WTC11 (cell line): ENCODE measurements at regions not wholly inside any gene's neighbourhood (a gene's known extent, or its start where the extent isn't known, plus 50 kb on each side); places are given as distances from the start of the nearest gene placed in this dataset.

Experiments
- AFF4 ChIP-seq: sonication (generic); formaldehyde crosslinking; IDR thresholded peaks from 2 replicates; pipeline ENCODE4 v1.8.1; 2023; ENCODE audit warnings: mild to moderate bottlenecking, missing genetic modification reagents, borderline replicate concordance
- CREM ChIP-seq: sonication (generic); formaldehyde crosslinking; IDR thresholded peaks from 2 replicates; pipeline ENCODE4 v1.8.1; 2022; ENCODE audit warnings: mild to moderate bottlenecking, missing genetic modification reagents, moderate library complexity
- MLX ChIP-seq: sonication (generic); formaldehyde crosslinking; IDR thresholded peaks from 2 replicates; pipeline ENCODE4 v1.8.1; 2023; ENCODE audit warnings: mild to moderate bottlenecking, missing genetic modification reagents, moderate library complexity
- PRRX2 ChIP-seq: fragments of 250-450 bp; sonication (Bioruptor Pico); IDR thresholded peaks from 2 replicates; pipeline ENCODE4 v1.8.0; 2021; ENCODE audit warnings: mild to moderate bottlenecking
- SP1 ChIP-seq: sonication (generic); formaldehyde crosslinking; conservative IDR thresholded peaks from 2 replicates; pipeline ENCODE4 v1.8.1; 2022; ENCODE audit warnings: missing genetic modification reagents
- ZBTB21 ChIP-seq: sonication (generic); formaldehyde crosslinking; IDR thresholded peaks from 2 replicates; pipeline ENCODE4 v1.8.1; 2023; ENCODE audit warnings: mild to moderate bottlenecking, missing genetic modification reagents, borderline replicate concordance
- TF ChIP-seq, protein P1 (sequence below): fragments of 200-600 bp; IDR thresholded peaks from 2 replicates; pipeline ENCODE4 v1.8.0; 2022; ENCODE audit warnings: antibody characterized with exemption
- TF ChIP-seq, protein P2 (sequence below): sonication (generic); formaldehyde crosslinking; IDR thresholded peaks from 2 replicates; pipeline ENCODE4 v1.8.0; 2022; ENCODE audit warnings: mild to moderate bottlenecking, missing genetic modification reagents

DNA sequence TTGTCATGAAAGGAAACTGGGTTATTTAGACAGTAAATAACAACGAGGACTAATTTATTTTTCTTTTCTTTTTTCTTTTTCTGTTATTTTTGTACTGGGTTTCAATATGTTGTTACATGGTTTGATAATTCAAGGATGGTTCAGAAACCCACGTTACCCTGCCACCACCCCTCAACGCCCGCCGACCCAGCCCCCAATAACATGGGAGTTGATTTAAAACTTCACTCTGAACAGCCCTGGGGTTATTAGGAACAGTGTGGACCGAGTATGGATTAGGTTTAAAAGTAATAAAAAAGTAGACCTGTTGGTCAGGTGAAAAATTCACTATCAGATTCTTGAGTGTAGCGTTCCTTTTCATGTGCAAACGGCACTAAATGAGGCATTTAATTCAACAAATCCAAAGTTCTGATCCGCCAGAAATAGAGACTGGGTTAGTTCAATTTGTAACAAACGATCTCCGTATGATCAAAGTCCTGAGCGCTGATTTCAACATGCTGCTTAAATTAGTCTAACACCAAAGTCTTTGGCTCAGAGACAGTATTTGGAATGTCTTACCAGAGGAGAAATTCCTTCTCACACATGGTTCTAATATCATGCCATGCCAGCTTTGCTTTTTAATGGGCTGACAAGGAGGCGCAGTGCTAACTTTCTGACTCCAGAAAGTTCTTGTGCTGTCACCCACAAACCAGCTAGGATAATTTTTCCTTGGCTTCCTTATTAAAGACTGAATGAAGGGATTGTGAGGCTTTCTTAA is 173.1 kb upstream of the IRX3 start:
- TF ChIP-seq PRRX2 (CRISPR knock-in tag) (no peak), ZBTB21 (CRISPR knock-in tag) (no peak), CREM (no peak), MLX (CRISPR knock-in tag) (no peak), AFF4 (CRISPR knock-in tag) (no peak), SP1 (CRISPR knock-in tag) (no peak)
- TF ChIP-seq, protein P1, sequence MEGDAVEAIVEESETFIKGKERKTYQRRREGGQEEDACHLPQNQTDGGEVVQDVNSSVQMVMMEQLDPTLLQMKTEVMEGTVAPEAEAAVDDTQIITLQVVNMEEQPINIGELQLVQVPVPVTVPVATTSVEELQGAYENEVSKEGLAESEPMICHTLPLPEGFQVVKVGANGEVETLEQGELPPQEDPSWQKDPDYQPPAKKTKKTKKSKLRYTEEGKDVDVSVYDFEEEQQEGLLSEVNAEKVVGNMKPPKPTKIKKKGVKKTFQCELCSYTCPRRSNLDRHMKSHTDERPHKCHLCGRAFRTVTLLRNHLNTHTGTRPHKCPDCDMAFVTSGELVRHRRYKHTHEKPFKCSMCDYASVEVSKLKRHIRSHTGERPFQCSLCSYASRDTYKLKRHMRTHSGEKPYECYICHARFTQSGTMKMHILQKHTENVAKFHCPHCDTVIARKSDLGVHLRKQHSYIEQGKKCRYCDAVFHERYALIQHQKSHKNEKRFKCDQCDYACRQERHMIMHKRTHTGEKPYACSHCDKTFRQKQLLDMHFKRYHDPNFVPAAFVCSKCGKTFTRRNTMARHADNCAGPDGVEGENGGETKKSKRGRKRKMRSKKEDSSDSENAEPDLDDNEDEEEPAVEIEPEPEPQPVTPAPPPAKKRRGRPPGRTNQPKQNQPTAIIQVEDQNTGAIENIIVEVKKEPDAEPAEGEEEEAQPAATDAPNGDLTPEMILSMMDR = no peak
- TF ChIP-seq, protein P2, sequence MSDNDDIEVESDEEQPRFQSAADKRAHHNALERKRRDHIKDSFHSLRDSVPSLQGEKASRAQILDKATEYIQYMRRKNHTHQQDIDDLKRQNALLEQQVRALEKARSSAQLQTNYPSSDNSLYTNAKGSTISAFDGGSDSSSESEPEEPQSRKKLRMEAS (CRISPR knock-in tag) = no peak
